Heart right ventricle (tissue), 16 donors: ENCODE measurements at regions not wholly inside any gene's neighbourhood (a gene's known extent, or its start where the extent isn't known, plus 50 kb on each side); places are given as distances from the start of the nearest gene placed in this dataset.

Source experiments
- ATAC-seq, 8 donors: fragments of 200-7000 bp; cut with Tn5 transposase; one replicate each; pipeline ENCODE4 v1.9.1; 2020; ENCODE audit warnings: mild to moderate bottlenecking in 8 of 8, moderate library complexity in 8 of 8, moderate number of reproducible peaks in 1 of 8
- DNase-seq, 2 donors: peaks; one replicate each; pipeline ENCODE4 v3.0.0-alpha.2; 2020
- H3K27ac ChIP-seq, 10 donors: fragments of 200-600 bp; sonication (generic) in 2 of 10; one replicate each; pipeline versions ENCODE4 v1.5.0 to v1.8.0; 2020 to 2022; ENCODE audit warnings: mild to moderate bottlenecking in 3 of 10
- H3K27me3 ChIP-seq, 7 donors: fragments of 200-600 bp; one replicate each; pipeline ENCODE4 v1.8.0; 2021 to 2022; ENCODE audit warnings: mild to moderate bottlenecking in 2 of 7
- H3K36me3 ChIP-seq, 9 donors: fragments of 200-600 bp; sonication (generic) in 1 of 9; one replicate each; pipeline versions ENCODE4 v1.5.0 to v1.8.0; 2020 to 2022; ENCODE audit warnings: mild to moderate bottlenecking in 2 of 9
- H3K4me1 ChIP-seq, 9 donors: fragments of 200-600 bp; sonication (generic) in 1 of 9; one replicate each; pipeline versions ENCODE4 v1.5.0 to v1.8.0; 2020 to 2022; ENCODE audit warnings: mild to moderate bottlenecking in 4 of 9
- H3K4me3 ChIP-seq, 10 donors: fragments of 200-600 bp; sonication (generic) in 2 of 10; one replicate each; pipeline versions ENCODE4 v1.5.0 to v1.8.0; 2020 to 2022; ENCODE audit warnings: mild to moderate bottlenecking in 7 of 10, moderate library complexity in 2 of 10
- H3K9me3 ChIP-seq, 11 donors: fragments of 200-600 bp in 10 of 11; sonication (generic) in 2 of 11; one replicate each; pipeline versions ENCODE4 v1.5.0 to v1.8.0; 2013 to 2022; ENCODE audit warnings: mild to moderate bottlenecking in 2 of 11, control low read depth in 1 of 11, moderate library complexity in 1 of 11
- WGBS, 2 donors: extraction: QIAGEN DNeasy Blood & Tissue Kit; methylation state at CpG; one replicate each; pipeline ENCODE4 v1.1.7; 2013; ENCODE audit warnings: inconsistent platforms in 1 of 2; 5-methylcytosine and 5-hydroxymethylcytosine counted together
- intact Hi-C, 10 donors: fragments of 100-400 bp; cut with DNase I; formaldehyde crosslinking; loops; one replicate each; pipeline versions ENCODE4 v1.11.1 to v1.14.2; 2022
- TF ChIP-seq, protein P1 (sequence below), 9 donors: fragments of 200-600 bp; sonication (generic) in 2 of 9; IDR thresholded peaks; one replicate each; pipeline versions ENCODE4 v1.5.0 to v1.8.0; 2021 to 2022; ENCODE audit warnings: antibody characterized with exemption in 9 of 9, mild to moderate bottlenecking in 5 of 9, moderate library complexity in 1 of 9
- donor health status: Arrhythmogenic right ventricular cardiomyopathy.
- donor health status: ischemic (EF 13 %, LVEDD 7.1; RV severe dilation, severe dysfunction).
- donor health status: healthy with polysubstance abuse.
- donor health status: DM: no; HTN: yes; CAD: no.
- donor health status: DM: no; HTN: no; CAD: no.
- donor health status: ischemic (EF 25% LVEDD 6.9; RV normal size, moderate dysfunction).
- donor health status: ischemic (EF 25% LVEDD 5.7; RV mildly dilated, moderate dysfunction).
- donor health status: healthy.
- donor health status: DM: yes; HTN: yes; CAD: no.
- donor health status: Ischemic cardiomyopathy.
- donor health status: ischemic (EF 35%, LVEDD 5.7; RV mildly dilated, moderate dysfunction).
- donor health status: nonischemic (EF 11% LVEDD 7.7; RV severe dilation, severe dysfunction).
- donor health status: DM: yes; HTN: yes; CAD: no.
- donor health status: PGD.
- donor health status: ischemic (EF 29% LVEDD 5.4; RV normal size, mild dysfunction).
- donor health status: nonischemic (EF 23%, LVEDD 6.1; RV moderate dilation, normal function).

DNA sequence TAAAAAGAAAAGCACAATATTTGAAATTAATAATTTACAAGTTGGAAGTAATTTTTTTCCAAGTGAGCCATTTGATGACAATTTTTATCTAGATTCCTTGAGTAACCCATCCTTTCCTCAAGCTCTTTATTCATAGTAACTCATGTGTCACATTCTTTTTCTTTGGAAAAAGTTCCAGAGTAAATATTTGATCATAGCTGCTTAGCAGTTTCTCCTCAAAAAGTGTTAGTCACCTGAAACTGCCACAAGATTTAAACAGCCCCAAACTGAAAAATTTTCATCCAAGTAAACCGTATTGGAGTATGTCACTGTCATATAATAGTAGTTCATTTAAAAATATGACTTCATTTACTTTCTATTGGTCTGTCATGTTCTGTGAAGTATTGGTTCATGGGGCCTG, 94.6 kb upstream of the CASK start:
- Histone ChIP-seq H3K27me3 (peaks cover 0 to 4% (median 0%) of the 10 kb centered on the region in 7 donors), H3K9me3 (no peaks in the 10 kb centered on the region), H3K4me3 (no peak overlapping the region), H3K27ac (no peak overlapping the region), H3K4me1 (no peaks in the 10 kb centered on the region), H3K36me3 (no peaks in the 10 kb centered on the region)
- ATAC-seq (no peak), DNase-seq (no peak)
- intact Hi-C loops = no loop called here
- 85 to 92% methylated on average over 1 of the region's 1 CpG for WGBS, 2 donors
- TF ChIP-seq, protein P1, sequence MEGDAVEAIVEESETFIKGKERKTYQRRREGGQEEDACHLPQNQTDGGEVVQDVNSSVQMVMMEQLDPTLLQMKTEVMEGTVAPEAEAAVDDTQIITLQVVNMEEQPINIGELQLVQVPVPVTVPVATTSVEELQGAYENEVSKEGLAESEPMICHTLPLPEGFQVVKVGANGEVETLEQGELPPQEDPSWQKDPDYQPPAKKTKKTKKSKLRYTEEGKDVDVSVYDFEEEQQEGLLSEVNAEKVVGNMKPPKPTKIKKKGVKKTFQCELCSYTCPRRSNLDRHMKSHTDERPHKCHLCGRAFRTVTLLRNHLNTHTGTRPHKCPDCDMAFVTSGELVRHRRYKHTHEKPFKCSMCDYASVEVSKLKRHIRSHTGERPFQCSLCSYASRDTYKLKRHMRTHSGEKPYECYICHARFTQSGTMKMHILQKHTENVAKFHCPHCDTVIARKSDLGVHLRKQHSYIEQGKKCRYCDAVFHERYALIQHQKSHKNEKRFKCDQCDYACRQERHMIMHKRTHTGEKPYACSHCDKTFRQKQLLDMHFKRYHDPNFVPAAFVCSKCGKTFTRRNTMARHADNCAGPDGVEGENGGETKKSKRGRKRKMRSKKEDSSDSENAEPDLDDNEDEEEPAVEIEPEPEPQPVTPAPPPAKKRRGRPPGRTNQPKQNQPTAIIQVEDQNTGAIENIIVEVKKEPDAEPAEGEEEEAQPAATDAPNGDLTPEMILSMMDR (IDR thresholded peaks at IDR 0.05) = no peak

GRCh38 chrX:42000836-42001235, 77.5 kb upstream of the CASK start:
- DNase-seq = no peak
- no peaks in the 10 kb centered on the region for H3K9me3 ChIP-seq
- H3K27me3 ChIP-seq = peaks cover 0 to 25% (median 0%) of the 10 kb centered on the region in 7 donors
- no peak overlapping the region for H3K4me3 ChIP-seq
- H3K36me3 ChIP-seq = no peaks in the 10 kb centered on the region
- no peaks in the 10 kb centered on the region for H3K4me1 ChIP-seq
- no peak for ATAC-seq
- 67 to 74% methylated on average over 3 of the region's 3 CpGs for WGBS, 2 donors
- intact Hi-C loops = no loop called here
- no peak overlapping the region for H3K27ac ChIP-seq
- TF ChIP-seq, protein P1 (IDR thresholded peaks at IDR 0.05) = no peak

DNA sequence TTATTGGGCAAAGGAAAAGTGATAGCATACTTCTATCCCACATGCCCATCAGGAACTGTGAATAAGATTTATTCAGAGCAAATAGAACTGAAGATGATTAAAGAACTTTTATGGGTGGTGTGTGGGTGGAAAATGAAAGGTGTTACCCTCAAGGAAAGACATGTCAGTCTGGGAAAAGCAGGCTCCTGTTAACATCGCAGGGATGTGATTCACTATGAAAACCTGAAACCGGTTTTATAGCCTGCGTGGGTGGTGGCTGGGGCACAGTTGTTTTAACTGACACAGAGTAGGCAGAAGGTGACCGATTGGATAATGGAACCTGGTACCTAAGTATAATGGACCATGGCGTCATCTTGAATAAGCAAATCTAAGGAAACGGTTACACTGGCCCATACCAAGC, 61.3 kb upstream of the CASK start:
- intact Hi-C loops = no loop called here
- TF ChIP-seq, protein P1 (IDR thresholded peaks at IDR 0.05) = no peak
- WGBS, 2 donors = 90% methylated on average over 6 of the region's 6 CpGs
- no peak for DNase-seq
- H3K4me1 ChIP-seq = no peaks in the 10 kb centered on the region
- H3K36me3 ChIP-seq = no peaks in the 10 kb centered on the region
- no peak overlapping the region for H3K27ac ChIP-seq
- ATAC-seq = no peak
- H3K9me3 ChIP-seq = no peaks in the 10 kb centered on the region
- H3K4me3 ChIP-seq = no peak overlapping the region
- H3K27me3 ChIP-seq = peaks cover 0 to 29% (median 0%) of the 10 kb centered on the region in 7 donors

DNA sequence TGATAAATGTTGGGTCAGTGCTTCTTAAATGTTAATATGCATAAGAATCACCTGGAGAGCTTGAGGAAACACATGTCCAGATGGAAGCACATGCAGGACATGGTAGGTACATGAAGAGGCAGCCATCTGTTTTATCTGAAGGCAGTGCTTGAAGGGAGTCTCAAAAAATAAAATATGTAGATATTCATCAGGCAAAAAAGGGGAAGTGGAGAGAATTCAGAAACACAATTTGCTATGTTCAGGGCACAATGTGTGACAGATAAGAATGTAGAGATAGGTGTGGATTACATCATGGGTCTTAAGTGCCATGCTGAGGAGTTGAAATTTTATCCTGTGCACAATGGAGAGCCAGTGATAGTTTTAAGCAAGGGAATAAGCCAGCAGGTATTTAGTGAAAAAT, 59.6 kb upstream of the CASK start:
- H3K4me3 ChIP-seq = no peak overlapping the region
- H3K4me1 ChIP-seq = no peaks in the 10 kb centered on the region
- ATAC-seq (no peak), DNase-seq (no peak)
- no peak overlapping the region for H3K27ac ChIP-seq
- peaks cover 0 to 32% (median 0%) of the 10 kb centered on the region in 7 donors for H3K27me3 ChIP-seq
- intact Hi-C loops = no loop called here
- H3K36me3 ChIP-seq = no peaks in the 10 kb centered on the region
- H3K9me3 ChIP-seq = no peaks in the 10 kb centered on the region
- TF ChIP-seq, protein P1 (IDR thresholded peaks at IDR 0.05) = no peak
